Loucy (cell line): ENCODE measurements at regions not wholly inside any gene's neighbourhood (a gene's known extent, or its start where the extent isn't known, plus 50 kb on each side); places are given as distances from the start of the nearest gene placed in this dataset.

Source experiments
- H2AFZ ChIP-seq: fragments of 200-600 bp; sonication (generic); 2 replicates; pipeline ENCODE4 v1.6.0; 2016; ENCODE audit warnings: antibody characterized with exemption, mild to moderate bottlenecking, low read length, moderate library complexity
- H3F3A ChIP-seq: fragments of 200-600 bp; 2 replicates; pipeline ENCODE4 v1.6.0; 2016; ENCODE audit warnings: antibody characterized with exemption, low read depth, mild to moderate bottlenecking
- H3K27me3 ChIP-seq: fragments of 200-600 bp; sonication (generic); 2 replicates; pipeline ENCODE4 v1.6.1; 2014; ENCODE audit warnings: low read length, mild to moderate bottlenecking; ENCODE audit not compliant: insufficient read depth, poor library complexity, severe bottlenecking
- H3K36me3 ChIP-seq: fragments of 200-600 bp; sonication (generic); 2 replicates; pipeline ENCODE4 v1.6.1; 2016; ENCODE audit warnings: low read length; ENCODE audit not compliant: insufficient read depth
- H3K4me1 ChIP-seq: fragments of 200-600 bp; sonication (generic); 2 replicates; pipeline ENCODE4 v1.5.1; 2014; ENCODE audit warnings: low read length, mild to moderate bottlenecking; ENCODE audit not compliant: insufficient read depth, poor library complexity, severe bottlenecking
- H3K4me2 ChIP-seq: fragments of 200-600 bp; sonication (generic); 2 replicates; pipeline ENCODE4 v1.6.0; 2014; ENCODE audit warnings: antibody characterized with exemption, low read length, low read depth, mild to moderate bottlenecking; ENCODE audit not compliant: poor library complexity, severe bottlenecking
- H3K4me3 ChIP-seq: fragments of 200-600 bp; sonication (generic); 2 replicates; pipeline ENCODE4 v1.5.1; 2014; ENCODE audit warnings: low read length, mild to moderate bottlenecking, mixed read lengths; ENCODE audit not compliant: poor library complexity, severe bottlenecking
- H3K79me2 ChIP-seq: fragments of 200-600 bp; sonication (generic); 2 replicates; pipeline ENCODE4 v1.6.1; 2014; ENCODE audit warnings: low read length; ENCODE audit not compliant: insufficient read depth
- H3K9ac ChIP-seq: fragments of 200-600 bp; sonication (generic); 2 replicates; pipeline ENCODE4 v1.6.0; 2014; ENCODE audit warnings: mild to moderate bottlenecking, low read depth, low read length, moderate library complexity; ENCODE audit not compliant: poor library complexity, severe bottlenecking
- H3K9me2 ChIP-seq: fragments of 200-600 bp; sonication (generic); replicated peaks from 2 replicates; pipeline ENCODE4 v1.6.1; 2016; ENCODE audit warnings: low read depth, low read length, mixed read lengths
- H3K9me3 ChIP-seq: fragments of 200-600 bp; sonication (generic); 2 replicates; pipeline ENCODE4 v1.6.1; 2014; ENCODE audit warnings: mild to moderate bottlenecking, antibody characterized with exemption, low read length, low read depth; ENCODE audit not compliant: insufficient read depth
- H4K20me1 ChIP-seq: fragments of 200-600 bp; sonication (generic); 2 replicates; pipeline ENCODE4 v1.6.0; 2014; ENCODE audit warnings: antibody characterized with exemption, low read length, mild to moderate bottlenecking; ENCODE audit not compliant: insufficient read depth, poor library complexity, severe bottlenecking
- EZH2phosphoT487 ChIP-seq: fragments of 200-600 bp; IDR thresholded peaks from 2 replicates; pipeline ENCODE4 v1.6.1; 2018; ENCODE audit warnings: antibody characterized with exemption, mild to moderate bottlenecking, moderate library complexity, borderline replicate concordance
- TF ChIP-seq, protein P1 (sequence below): fragments of 200-600 bp; sonication (generic); conservative IDR thresholded peaks from 2 replicates; pipeline ENCODE4 v1.5.1; 2014; ENCODE audit warnings: mild to moderate bottlenecking, antibody characterized with exemption, low read length

DNA sequence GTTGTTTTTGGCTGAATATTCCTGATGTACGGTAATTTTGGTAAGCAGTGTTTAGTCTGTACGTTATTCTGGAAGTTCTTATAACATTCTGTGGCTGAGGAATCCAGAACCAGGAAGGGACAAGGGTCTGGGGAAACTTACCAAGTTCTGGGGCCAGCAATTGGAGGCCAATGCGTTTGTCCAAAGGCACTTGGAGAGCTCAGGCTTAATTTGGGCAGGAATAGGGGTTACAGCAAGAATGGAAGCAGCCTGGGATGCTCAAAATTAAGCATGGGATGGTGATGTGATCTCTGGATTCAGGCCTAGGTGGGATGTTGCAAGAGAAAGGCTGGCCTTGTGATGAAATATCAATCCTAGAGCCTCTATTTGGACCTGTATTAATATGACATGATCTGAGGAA, 235.2 kb upstream of the NOX3 start:
- TF ChIP-seq, protein P1, sequence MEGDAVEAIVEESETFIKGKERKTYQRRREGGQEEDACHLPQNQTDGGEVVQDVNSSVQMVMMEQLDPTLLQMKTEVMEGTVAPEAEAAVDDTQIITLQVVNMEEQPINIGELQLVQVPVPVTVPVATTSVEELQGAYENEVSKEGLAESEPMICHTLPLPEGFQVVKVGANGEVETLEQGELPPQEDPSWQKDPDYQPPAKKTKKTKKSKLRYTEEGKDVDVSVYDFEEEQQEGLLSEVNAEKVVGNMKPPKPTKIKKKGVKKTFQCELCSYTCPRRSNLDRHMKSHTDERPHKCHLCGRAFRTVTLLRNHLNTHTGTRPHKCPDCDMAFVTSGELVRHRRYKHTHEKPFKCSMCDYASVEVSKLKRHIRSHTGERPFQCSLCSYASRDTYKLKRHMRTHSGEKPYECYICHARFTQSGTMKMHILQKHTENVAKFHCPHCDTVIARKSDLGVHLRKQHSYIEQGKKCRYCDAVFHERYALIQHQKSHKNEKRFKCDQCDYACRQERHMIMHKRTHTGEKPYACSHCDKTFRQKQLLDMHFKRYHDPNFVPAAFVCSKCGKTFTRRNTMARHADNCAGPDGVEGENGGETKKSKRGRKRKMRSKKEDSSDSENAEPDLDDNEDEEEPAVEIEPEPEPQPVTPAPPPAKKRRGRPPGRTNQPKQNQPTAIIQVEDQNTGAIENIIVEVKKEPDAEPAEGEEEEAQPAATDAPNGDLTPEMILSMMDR: no peak
- TF ChIP-seq EZH2phosphoT487: no peak

DNA sequence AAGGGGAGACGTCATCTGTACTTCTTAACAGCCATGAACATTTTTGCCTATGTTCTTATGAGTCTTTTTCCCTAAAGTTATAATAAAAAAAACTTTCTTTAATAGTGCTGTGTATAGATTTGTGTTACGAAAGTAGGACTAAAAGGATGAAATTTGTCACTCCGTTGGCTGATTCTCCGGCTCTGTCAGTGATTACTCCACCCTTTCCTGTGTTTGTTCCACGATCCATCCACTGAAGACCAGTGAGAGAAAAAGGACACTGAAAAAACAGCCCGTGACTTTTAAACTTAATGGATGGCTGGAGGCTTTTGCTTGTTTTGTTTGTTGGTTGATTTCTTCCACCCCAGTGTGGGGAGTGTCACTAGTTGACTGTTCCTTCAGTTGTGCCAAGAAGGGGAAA, 232.0 kb upstream of the NOX3 start:
- peaks cover 3% of the 10 kb centered on the region for H3K4me1 ChIP-seq
- no peak overlapping the region for H3K9ac ChIP-seq
- H3K27me3 ChIP-seq: no peaks in the 10 kb centered on the region
- H3K9me2 ChIP-seq: no peaks in the 10 kb centered on the region
- H3K4me3 ChIP-seq: no peak overlapping the region
- H3F3A ChIP-seq: no peaks in the 10 kb centered on the region
- no peak overlapping the region for H2AFZ ChIP-seq
- TF ChIP-seq, protein P1: no peak
- TF ChIP-seq EZH2phosphoT487: no peak
- no peak overlapping the region for H3K4me2 ChIP-seq
- H3K9me3 ChIP-seq: no peaks in the 10 kb centered on the region
- H4K20me1 ChIP-seq: no peaks in the 10 kb centered on the region
- no peaks in the 10 kb centered on the region for H3K36me3 ChIP-seq
- H3K79me2 ChIP-seq: no peaks in the 10 kb centered on the region

More for the DNA sequence above, 235.2 kb upstream of the NOX3 start:
- no peaks in the 10 kb centered on the region for H3F3A ChIP-seq
- H3K27me3 ChIP-seq: no peaks in the 10 kb centered on the region
- H3K4me1 ChIP-seq: no peaks in the 10 kb centered on the region
- no peaks in the 10 kb centered on the region for H4K20me1 ChIP-seq
- no peaks in the 10 kb centered on the region for H3K9me2 ChIP-seq
- no peak overlapping the region for H3K9ac ChIP-seq
- H3K4me3 ChIP-seq: no peak overlapping the region
- H3K79me2 ChIP-seq: no peaks in the 10 kb centered on the region
- no peak overlapping the region for H3K4me2 ChIP-seq
- no peak overlapping the region for H2AFZ ChIP-seq
- H3K36me3 ChIP-seq: no peaks in the 10 kb centered on the region
- no peaks in the 10 kb centered on the region for H3K9me3 ChIP-seq

DNA sequence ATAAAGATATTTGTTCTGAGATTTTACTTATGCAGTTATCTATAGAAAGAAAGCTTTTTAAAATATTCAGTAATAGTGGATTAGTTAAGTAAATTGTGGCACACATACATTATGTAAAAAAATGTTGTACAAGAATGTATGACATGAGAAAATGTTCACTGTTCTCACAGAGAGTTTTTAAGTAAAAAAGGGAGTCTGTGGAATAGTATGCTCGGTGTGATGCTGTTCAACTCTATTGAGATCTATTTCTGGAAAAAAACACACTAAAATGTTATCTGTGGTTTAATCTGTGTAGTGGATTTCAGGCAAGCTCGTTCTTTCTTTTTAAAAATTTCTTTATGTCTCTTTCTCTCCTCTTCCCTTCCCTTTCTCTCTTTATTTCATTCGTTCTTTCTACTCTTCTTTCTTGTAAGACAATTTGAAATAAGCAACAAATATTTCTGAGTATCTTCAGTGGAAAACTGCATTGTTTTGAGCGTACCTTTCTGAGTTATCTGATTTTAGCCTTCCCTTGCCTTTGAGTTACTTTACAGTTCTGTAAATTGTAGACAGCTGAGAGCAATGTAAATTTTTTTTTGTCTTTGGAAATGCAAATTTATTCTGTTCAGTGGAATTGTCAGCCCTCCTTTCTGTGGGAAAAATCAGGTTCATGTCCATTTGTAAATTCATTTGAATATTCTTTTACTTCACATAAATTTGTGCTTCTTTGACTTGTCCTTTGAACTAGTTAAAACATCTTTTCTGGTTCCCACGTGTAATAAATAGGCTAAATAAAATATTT, 229.0 kb upstream of the NOX3 start:
- no peaks in the 10 kb centered on the region for H3F3A ChIP-seq
- H3K27me3 ChIP-seq: no peaks in the 10 kb centered on the region
- H3K4me2 ChIP-seq: no peak overlapping the region
- no peak for TF ChIP-seq EZH2phosphoT487
- TF ChIP-seq, protein P1: no peak
- H3K9ac ChIP-seq: no peak overlapping the region
- no peak overlapping the region for H2AFZ ChIP-seq
- peaks cover 3% of the 10 kb centered on the region for H3K4me1 ChIP-seq
- no peaks in the 10 kb centered on the region for H4K20me1 ChIP-seq
- no peaks in the 10 kb centered on the region for H3K9me3 ChIP-seq
- H3K36me3 ChIP-seq: no peaks in the 10 kb centered on the region
- H3K79me2 ChIP-seq: no peaks in the 10 kb centered on the region
- no peak overlapping the region for H3K4me3 ChIP-seq
- no peaks in the 10 kb centered on the region for H3K9me2 ChIP-seq
